H9 (cell line): ENCODE measurements at regions not wholly inside any gene's neighbourhood (a gene's known extent, or its start where the extent isn't known, plus 50 kb on each side); places are given as distances from the start of the nearest gene placed in this dataset.

ENCODE experiments used
- DNase-seq: peaks from one replicate; pipeline ENCODE4 v3.0.0-alpha.2; 2017
- H2AFZ ChIP-seq: one replicate; pipeline ENCODE4 v1.6.1; 2013; ENCODE audit warnings: mild to moderate bottlenecking, low read length, control low read depth, moderate library complexity
- H2AK5ac ChIP-seq: 2 replicates; pipeline ENCODE4 v1.6.1; 2013; ENCODE audit warnings: low read length, control low read depth, mixed read lengths; ENCODE audit not compliant: insufficient read length
- H2BK120ac ChIP-seq: one replicate; pipeline ENCODE4 v1.6.1; 2013; ENCODE audit warnings: low read depth, mild to moderate bottlenecking, low read length, control low read depth, inconsistent platforms; ENCODE audit not compliant: poor library complexity, severe bottlenecking
- H2BK12ac ChIP-seq: 2 replicates; pipeline ENCODE4 v1.6.1; 2013; ENCODE audit warnings: low read length, control low read depth, mixed read lengths, low read depth; ENCODE audit not compliant: insufficient read length
- H2BK15ac ChIP-seq: 2 replicates; pipeline ENCODE4 v1.6.1; 2013; ENCODE audit warnings: low read depth, low read length, control low read depth
- H2BK20ac ChIP-seq: one replicate; pipeline ENCODE4 v1.6.1; 2013; ENCODE audit warnings: low read depth, mild to moderate bottlenecking, low read length, control low read depth, inconsistent platforms; ENCODE audit not compliant: poor library complexity, severe bottlenecking
- H2BK5ac ChIP-seq: 2 replicates; pipeline ENCODE4 v1.6.1; 2013; ENCODE audit warnings: low read length, control low read depth, mixed read lengths; ENCODE audit not compliant: insufficient read length
- H3K14ac ChIP-seq: 2 replicates; pipeline ENCODE4 v1.6.1; 2013; ENCODE audit warnings: low read length, control low read depth; ENCODE audit not compliant: insufficient read depth
- H3K18ac ChIP-seq: 2 replicates; pipeline ENCODE4 v1.6.1; 2013; ENCODE audit warnings: low read depth, mild to moderate bottlenecking, mixed read lengths, low read length, control low read depth; ENCODE audit not compliant: insufficient read length
- H3K23ac ChIP-seq: 2 replicates; pipeline ENCODE4 v1.6.1; 2013; ENCODE audit warnings: low read length, control low read depth, mixed read lengths, low read depth; ENCODE audit not compliant: insufficient read length
- H3K23me2 ChIP-seq: 2 replicates; pipeline ENCODE4 v1.6.1; 2013; ENCODE audit warnings: low read depth, mild to moderate bottlenecking, mixed read lengths, low read length, control low read depth; ENCODE audit not compliant: insufficient read length, poor library complexity, severe bottlenecking
- H3K27ac ChIP-seq: 2 replicates; pipeline ENCODE4 v1.5.1; 2013; ENCODE audit warnings: low read length, control low read depth, mixed read lengths, low read depth; ENCODE audit not compliant: insufficient read length
- H3K27me3 ChIP-seq: 2 replicates; pipeline ENCODE4 v1.6.1; 2013; ENCODE audit warnings: low read length, control low read depth, inconsistent platforms; ENCODE audit not compliant: insufficient read depth
- H3K4ac ChIP-seq: 2 replicates; pipeline ENCODE4 v1.6.1; 2013; ENCODE audit warnings: low read depth, mild to moderate bottlenecking, control low read depth, inconsistent platforms, low read length, moderate library complexity
- H3K4me1 ChIP-seq: 2 replicates; pipeline ENCODE4 v1.6.1; 2013; ENCODE audit warnings: low read length, control low read depth, inconsistent platforms; ENCODE audit not compliant: insufficient read depth
- H3K4me2 ChIP-seq: 2 replicates; pipeline ENCODE4 v1.6.1; 2013; ENCODE audit warnings: low read length, control low read depth, mixed read lengths; ENCODE audit not compliant: insufficient read length, insufficient read depth
- H3K56ac ChIP-seq: 2 replicates; pipeline ENCODE4 v1.6.1; 2013; ENCODE audit warnings: low read depth, mild to moderate bottlenecking, mixed read lengths, low read length, control low read depth; ENCODE audit not compliant: insufficient read length
- H3K79me1 ChIP-seq: 2 replicates; pipeline ENCODE4 v1.6.1; 2013; ENCODE audit warnings: low read depth, mild to moderate bottlenecking, moderate library complexity, low read length, control low read depth, inconsistent platforms; ENCODE audit not compliant: insufficient read depth, poor library complexity, severe bottlenecking
- H3K79me2 ChIP-seq: 2 replicates; pipeline ENCODE4 v1.6.1; 2013; ENCODE audit warnings: low read length, control low read depth, inconsistent platforms; ENCODE audit not compliant: insufficient read depth
- H3K9ac ChIP-seq: 2 replicates; pipeline ENCODE4 v1.6.1; 2013; ENCODE audit warnings: low read length, control low read depth, mixed read lengths; ENCODE audit not compliant: insufficient read length; ENCODE audit errors: extremely low read depth
- H3K9me3 ChIP-seq: one replicate; pipeline ENCODE4 v1.6.1; 2013; ENCODE audit warnings: low read depth, low read length, inconsistent platforms; ENCODE audit not compliant: control insufficient read depth
- H3T11ph ChIP-seq: one replicate; pipeline ENCODE4 v1.6.1; 2013; ENCODE audit warnings: mild to moderate bottlenecking, low read length, control low read depth, inconsistent platforms
- H4K20me1 ChIP-seq: one replicate; pipeline ENCODE4 v1.6.1; 2013; ENCODE audit not compliant: control insufficient read depth, insufficient read length, insufficient read depth
- H4K5ac ChIP-seq: 2 replicates; pipeline ENCODE4 v1.6.1; 2013; ENCODE audit warnings: low read depth, mild to moderate bottlenecking, mixed read lengths, low read length, control low read depth; ENCODE audit not compliant: insufficient read length
- H4K8ac ChIP-seq: replicated peaks from 2 replicates; pipeline ENCODE4 v1.6.1; 2013; ENCODE audit warnings: low read length, control low read depth, mixed read lengths, low read depth; ENCODE audit not compliant: insufficient read length
- H4K91ac ChIP-seq: 2 replicates; pipeline ENCODE4 v1.6.1; 2013; ENCODE audit warnings: low read depth, mild to moderate bottlenecking, moderate library complexity, mixed read lengths, low read length, control low read depth; ENCODE audit not compliant: insufficient read length
- H3K27ac Mint-ChIP-seq, 3 experiments: 2 replicates in 2 of 3; 3 replicates in 1 of 3; pipeline ENCODE4 v1.8.0; 2020 to 2021; ENCODE audit warnings: mixed read lengths in 3 of 3, mild to moderate bottlenecking in 1 of 3, moderate library complexity in 1 of 3
- H3K27me3 Mint-ChIP-seq: 2 replicates; pipeline ENCODE4 v1.8.0; 2021; ENCODE audit warnings: low read depth, mild to moderate bottlenecking, moderate library complexity, mixed read lengths
- H3K36me3 Mint-ChIP-seq, 3 experiments: 2 replicates in 2 of 3; 3 replicates in 1 of 3; pipeline ENCODE4 v1.8.0; 2020 to 2021; ENCODE audit warnings: low read depth in 3 of 3, mixed read lengths in 3 of 3; ENCODE audit not compliant: insufficient read depth in 1 of 3
- H3K4me1 Mint-ChIP-seq, 2 experiments: 2 replicates each; pipeline ENCODE4 v1.8.0; 2020; ENCODE audit warnings: mixed read lengths in 2 of 2
- H3K4me3 Mint-ChIP-seq, 2 experiments: 2 replicates in 1 of 2; 3 replicates in 1 of 2; pipeline ENCODE4 v1.8.0; 2020 to 2021; ENCODE audit warnings: mild to moderate bottlenecking in 2 of 2, mixed read lengths in 2 of 2, moderate library complexity in 1 of 2
- H3K9me3 Mint-ChIP-seq, 2 experiments: 2 replicates in 1 of 2; 3 replicates in 1 of 2; pipeline ENCODE4 v1.8.0; 2020; ENCODE audit warnings: mild to moderate bottlenecking in 2 of 2, mixed read lengths in 2 of 2, moderate library complexity in 1 of 2
- CTCF ChIP-seq: fragments of 200-600 bp; sonication (generic); conservative IDR thresholded peaks from 3 replicates; pipeline ENCODE4 v1.8.0; 2021; ENCODE audit warnings: antibody characterized with exemption, mild to moderate bottlenecking
- WGBS: extraction: QIAGEN DNeasy Blood & Tissue Kit; methylation state at CpG from one replicate; pipeline ENCODE4 v1.1.7; 2013; ENCODE audit warnings: missing lambda C conversion rate, low lambda C conversion rate, mixed read lengths; ENCODE audit not compliant: insufficient read length; ENCODE audit errors: extremely low coverage; 5-methylcytosine and 5-hydroxymethylcytosine counted together

GRCh38 chr1:195898924-195899323, 709.3 kb downstream of the KCNT2 start:
- H3K4me1 Mint-ChIP-seq: no peaks in the 10 kb centered on the region
- no peak overlapping the region for H2AFZ ChIP-seq

More at GRCh38 chr1:195898924-195899323, 709.3 kb downstream of the KCNT2 start:
- TF ChIP-seq CTCF: no peak
- Mint-ChIP-seq H3K9me3 (no peaks in the 10 kb centered on the region), H3K36me3 (no peaks in the 10 kb centered on the region; a peak in 1 of 7 replicates), H3K4me3 (no peak overlapping the region), H3K27me3 (no peaks in the 10 kb centered on the region), H3K27ac (no peak overlapping the region)
- H2BK12ac ChIP-seq: no peak overlapping the region
- no peaks in the 10 kb centered on the region for H4K20me1 ChIP-seq
- no peak overlapping the region for H3K4me2 ChIP-seq
- no peak overlapping the region for H4K91ac ChIP-seq
- H3K79me1 ChIP-seq: no peaks in the 10 kb centered on the region
- H2AK5ac ChIP-seq: no peak overlapping the region
- no peak overlapping the region for H2BK15ac ChIP-seq
- no peak overlapping the region for H3K14ac ChIP-seq
- H2BK5ac ChIP-seq: no peak overlapping the region
- no peak overlapping the region for H2BK20ac ChIP-seq
- H3K23ac ChIP-seq: no peak overlapping the region
- H3K4me1 ChIP-seq: peaks cover 4% of the 10 kb centered on the region; the same call in 1 of the 2 replicates
- H3K23me2 ChIP-seq: no peaks in the 10 kb centered on the region
- no peak overlapping the region for H4K5ac ChIP-seq
- H3K9ac ChIP-seq: no peak overlapping the region
- DNase-seq: no peak
- no peak overlapping the region for H4K8ac ChIP-seq
- H3K18ac ChIP-seq: no peak overlapping the region
- H3T11ph ChIP-seq: no peak overlapping the region
- no peaks in the 10 kb centered on the region for H3K27me3 ChIP-seq
- no CpG with 5 or more reads among the region's 2 CpGs for WGBS
- H3K9me3 ChIP-seq: no peaks in the 10 kb centered on the region
- no peaks in the 10 kb centered on the region for H3K79me2 ChIP-seq
- H3K56ac ChIP-seq: no peak overlapping the region
- no peak overlapping the region for H3K27ac ChIP-seq
- no peak overlapping the region for H3K4ac ChIP-seq
- no peak overlapping the region for H2BK120ac ChIP-seq
